MM.1S (cell line): ENCODE measurements at regions not wholly inside any gene's neighbourhood (a gene's known extent, or its start where the extent isn't known, plus 50 kb on each side); places are given as distances from the start of the nearest gene placed in this dataset.
A peak's percentile ranks its signal among the peaks of the same experiment; 100 is the strongest.

ENCODE experiments used
- DNase-seq: peaks from one replicate; pipeline ENCODE4 v3.0.0-alpha.2; 2015
- H2AFZ ChIP-seq: fragments of 300-600 bp; sonication (generic); 2 replicates; pipeline ENCODE4 v1.6.0; 2016; ENCODE audit warnings: antibody characterized with exemption, low read length
- H3F3A ChIP-seq: fragments of 300-600 bp; sonication (generic); 2 replicates; pipeline ENCODE4 v1.6.1; 2016; ENCODE audit warnings: mild to moderate bottlenecking, antibody characterized with exemption, low read length, moderate library complexity, mixed read lengths; ENCODE audit not compliant: insufficient read depth
- H3K27ac ChIP-seq: fragments of 300-600 bp; sonication (generic); 2 replicates; pipeline ENCODE4 v1.5.1; 2016; ENCODE audit warnings: mild to moderate bottlenecking, low read length
- H3K27me3 ChIP-seq: fragments of 300-600 bp; sonication (generic); replicated peaks from 2 replicates; pipeline ENCODE4 v1.6.0; 2016; ENCODE audit warnings: low read length; ENCODE audit not compliant: insufficient read depth
- H3K36me3 ChIP-seq: fragments of 300-600 bp; sonication (generic); replicated peaks from 2 replicates; pipeline ENCODE4 v1.6.1; 2016; ENCODE audit warnings: mild to moderate bottlenecking, low read length, mixed read lengths; ENCODE audit not compliant: insufficient read depth
- H3K4me1 ChIP-seq: fragments of 300-600 bp; sonication (generic); 2 replicates; pipeline ENCODE4 v1.6.1; 2016; ENCODE audit warnings: low read length, mixed read lengths
- H3K4me2 ChIP-seq: fragments of 300-600 bp; sonication (generic); 2 replicates; pipeline ENCODE4 v1.6.0; 2016; ENCODE audit warnings: low read depth, low read length
- H3K4me3 ChIP-seq: fragments of 300-600 bp; sonication (generic); 2 replicates; pipeline ENCODE4 v1.5.1; 2016; ENCODE audit warnings: low read length, mixed read lengths
- H3K79me2 ChIP-seq: fragments of 300-600 bp; sonication (generic); 2 replicates; pipeline ENCODE4 v1.6.1; 2016; ENCODE audit warnings: mixed run types, low read length, mixed read lengths
- H3K9ac ChIP-seq: fragments of 300-600 bp; sonication (generic); 2 replicates; pipeline ENCODE4 v1.6.1; 2016; ENCODE audit warnings: low read length, mixed read lengths
- H3K9me2 ChIP-seq: fragments of 300-600 bp; sonication (generic); replicated peaks from 2 replicates; pipeline ENCODE4 v1.6.1; 2016; ENCODE audit warnings: mild to moderate bottlenecking, low read length, mixed read lengths; ENCODE audit not compliant: insufficient read depth
- H3K9me3 ChIP-seq: fragments of 300-600 bp; sonication (generic); replicated peaks from 2 replicates; pipeline ENCODE4 v1.6.1; 2016; ENCODE audit warnings: mild to moderate bottlenecking, low read length, mixed read lengths; ENCODE audit not compliant: insufficient read depth
- H4K20me1 ChIP-seq: fragments of 300-600 bp; sonication (generic); 2 replicates; pipeline ENCODE4 v1.6.1; 2016; ENCODE audit warnings: mild to moderate bottlenecking, low read length, moderate library complexity, mixed read lengths; ENCODE audit not compliant: insufficient read depth
- CTCF ChIP-seq: fragments of 300-600 bp; sonication (generic); IDR thresholded peaks from 2 replicates; pipeline ENCODE4 v1.5.1; 2016; ENCODE audit warnings: antibody characterized with exemption, low read length, mixed read lengths
- EZH2 ChIP-seq: fragments of 300-600 bp; sonication (generic); optimal IDR thresholded peaks from 2 replicates; pipeline ENCODE3; 2017; ENCODE audit warnings: low read depth, mild to moderate bottlenecking, antibody characterized with exemption, low read length, mixed read lengths
- EZH2phosphoT487 ChIP-seq: fragments of 300-600 bp; sonication (generic); IDR thresholded peaks from 2 replicates; pipeline ENCODE4 v1.6.1; 2018; ENCODE audit warnings: antibody characterized with exemption, low read length

DNA sequence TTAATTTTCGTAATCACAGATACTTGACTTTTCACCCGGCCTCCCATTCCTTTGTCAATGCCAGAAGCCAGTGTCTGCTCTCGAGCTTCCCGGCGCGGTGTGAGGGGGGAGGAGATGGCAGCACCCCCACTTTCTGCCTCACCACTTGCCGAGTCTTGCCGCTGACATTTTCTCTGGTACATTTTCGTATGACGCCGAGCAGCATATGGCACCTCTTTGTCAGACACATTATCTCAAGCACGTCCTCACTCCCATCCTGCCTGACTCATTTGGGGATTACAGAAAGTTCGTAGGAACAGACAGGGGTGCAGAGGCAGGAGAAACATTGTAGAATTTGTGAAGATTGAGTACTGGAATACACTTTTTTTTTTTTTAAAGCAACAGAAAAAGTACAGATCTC, 60.8 kb upstream of the SORCS3 start:
- Histone ChIP-seq H3K9me2 (no peaks in the 10 kb centered on the region), H4K20me1 (no peaks in the 10 kb centered on the region), H3K9me3 (no peaks in the 10 kb centered on the region), H3K27me3 (no peaks in the 10 kb centered on the region), H3K36me3 (no peaks in the 10 kb centered on the region), H3F3A (no peaks in the 10 kb centered on the region), H3K9ac (no peak overlapping the region), H3K79me2 (no peaks in the 10 kb centered on the region), H2AFZ (peak overlapping the region; percentile 16), H3K4me3 (no peak overlapping the region), H3K4me1 (no peaks in the 10 kb centered on the region), H3K4me2 (peak overlapping the region; percentile 24; the same call in 1 of the 2 replicates), H3K27ac (no peak overlapping the region)
- DNase-seq: no peak
- no peak for TF ChIP-seq EZH2
- no peak for TF ChIP-seq EZH2phosphoT487

DNA sequence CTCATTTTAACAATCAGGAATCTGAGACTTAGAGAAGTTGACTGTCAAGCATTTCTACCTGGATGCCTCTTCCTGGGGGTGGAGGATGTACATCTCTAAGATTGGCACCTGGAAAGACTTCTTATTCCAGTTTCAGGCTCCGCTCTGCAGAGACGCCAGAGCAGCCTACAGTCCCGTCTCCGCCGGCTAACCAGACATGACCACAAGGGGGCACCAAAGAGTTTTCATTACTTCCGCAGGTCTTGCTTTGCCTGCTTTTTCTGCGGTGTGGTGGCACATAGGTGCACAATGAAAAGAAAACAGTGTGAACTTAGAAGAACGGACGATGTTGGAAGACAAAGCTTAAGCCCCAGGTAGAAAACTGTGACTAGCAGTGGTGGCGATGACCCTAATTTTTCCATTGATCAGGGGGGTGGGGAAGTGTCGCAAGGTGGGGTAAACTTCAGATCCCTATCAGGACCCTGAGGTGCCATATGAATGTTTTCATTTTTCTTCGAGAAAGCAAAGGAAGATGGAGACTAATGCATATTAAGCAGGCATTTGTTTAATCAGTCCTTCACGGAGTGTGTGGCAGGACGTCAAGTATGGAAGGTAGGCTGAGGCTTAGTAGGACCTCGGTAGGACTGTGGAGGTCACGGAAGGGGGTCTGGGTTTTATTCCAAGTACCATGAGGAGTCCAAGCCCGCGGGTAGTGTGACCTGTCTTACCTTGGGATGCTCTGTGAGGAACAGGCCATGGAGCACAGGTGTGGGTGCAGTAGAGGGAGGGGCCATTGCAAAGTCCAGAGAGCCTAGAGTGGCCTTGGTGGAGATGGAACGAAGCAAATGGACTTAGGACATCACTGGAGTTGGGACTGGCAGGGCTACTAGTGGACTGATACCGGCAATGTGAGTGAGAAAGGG, 60.1 kb upstream of the SORCS3 start:
- Histone ChIP-seq H3K36me3 (no peaks in the 10 kb centered on the region), H3K4me3 (no peak overlapping the region), H4K20me1 (no peaks in the 10 kb centered on the region), H3K9ac (no peak overlapping the region), H3K9me3 (no peaks in the 10 kb centered on the region), H2AFZ (peak overlapping the region; percentile 16), H3K27ac (no peak overlapping the region), H3K9me2 (no peaks in the 10 kb centered on the region), H3K4me1 (no peaks in the 10 kb centered on the region), H3K79me2 (no peaks in the 10 kb centered on the region), H3K4me2 (peak overlapping the region; percentile 24; the same call in 1 of the 2 replicates), H3F3A (no peaks in the 10 kb centered on the region), H3K27me3 (no peaks in the 10 kb centered on the region)
- TF ChIP-seq CTCF: peak; percentile 92
- no peak for TF ChIP-seq EZH2
- peak; percentile 73 for DNase-seq

GRCh38 chr10:104581884-104582601, 59.0 kb upstream of the SORCS3 start:
- no peak for DNase-seq
- no peak overlapping the region for H3K27ac ChIP-seq
- H3K36me3 ChIP-seq: no peaks in the 10 kb centered on the region

More at GRCh38 chr10:104581884-104582601, 59.0 kb upstream of the SORCS3 start:
- no peaks in the 10 kb centered on the region for H3K27me3 ChIP-seq
- no peak overlapping the region for H3K9ac ChIP-seq
- no peaks in the 10 kb centered on the region for H4K20me1 ChIP-seq
- no peaks in the 10 kb centered on the region for H3F3A ChIP-seq
- H3K9me2 ChIP-seq: no peaks in the 10 kb centered on the region
- H3K9me3 ChIP-seq: no peaks in the 10 kb centered on the region
- H3K79me2 ChIP-seq: no peaks in the 10 kb centered on the region
- H2AFZ ChIP-seq: no peak overlapping the region
- TF ChIP-seq EZH2 (no peak), EZH2phosphoT487 (no peak), CTCF (no peak)
- no peak overlapping the region for H3K4me3 ChIP-seq
- no peak overlapping the region for H3K4me2 ChIP-seq
- H3K4me1 ChIP-seq: no peaks in the 10 kb centered on the region
